ENCODE measurements at regions not wholly inside any gene's neighbourhood (a gene's known extent, or its start where the extent isn't known, plus 50 kb on each side); places are given as distances from the start of the nearest gene placed in this dataset.

- intact Hi-C loops (cut with DNase I, micrococcal nuclease) = no loop called here
- TF ChIP-seq CTCF (IDR thresholded peaks at IDR 0.05) = no peak
- no peaks in the 10 kb centered on the region for H3K9me3 ChIP-seq
- DNase-seq (no peak), ATAC-seq (no peak)
- H3K36me3 ChIP-seq (ENCODE audit: low read depth) = no peaks in the 10 kb centered on the region
- no peaks in the 10 kb centered on the region for H3K4me1 ChIP-seq (ENCODE audit: low read depth)
- no peak overlapping the region for H3K4me3 ChIP-seq
Measured at GRCh38 chr15:56868170-56868569, 50.3 kb upstream of the TCF12 start.

- no peaks in the 10 kb centered on the region for H3K4me1 ChIP-seq (ENCODE audit: low read depth)
- intact Hi-C loops (cut with DNase I, micrococcal nuclease) = no loop called here
- no peak for TF ChIP-seq CTCF (IDR thresholded peaks at IDR 0.05)
- no peak overlapping the region for H3K4me3 ChIP-seq
- no peaks in the 10 kb centered on the region for H3K36me3 ChIP-seq (ENCODE audit: low read depth)
- no peaks in the 10 kb centered on the region for H3K9me3 ChIP-seq
- ATAC-seq (no peak), DNase-seq (no peak)
Measured at GRCh38 chr15:56866803-56867202, 51.6 kb upstream of the TCF12 start.

- H3K36me3 ChIP-seq (ENCODE audit: low read depth) = no peaks in the 10 kb centered on the region
- ATAC-seq (no peak), DNase-seq (no peak)
- intact Hi-C loops (cut with DNase I, micrococcal nuclease) = no loop called here
- H3K4me3 ChIP-seq = no peak overlapping the region
- no peak for TF ChIP-seq CTCF (IDR thresholded peaks at IDR 0.05)
- H3K9me3 ChIP-seq = no peaks in the 10 kb centered on the region
- no peaks in the 10 kb centered on the region for H3K4me1 ChIP-seq (ENCODE audit: low read depth)
Measured at GRCh38 chr15:56857828-56858227, 60.6 kb upstream of the TCF12 start.

GRCh38 chr15:56856934-56857333, 61.5 kb upstream of the TCF12 start:
- no peak for ATAC-seq
- intact Hi-C loops (cut with DNase I, micrococcal nuclease) = no loop called here
- H3K4me1 ChIP-seq (ENCODE audit: low read depth) = no peaks in the 10 kb centered on the region
- H3K9me3 ChIP-seq = no peaks in the 10 kb centered on the region
- H3K4me3 ChIP-seq = no peak overlapping the region
- TF ChIP-seq CTCF (IDR thresholded peaks at IDR 0.05) = no peak
- DNase-seq = no peak
- no peaks in the 10 kb centered on the region for H3K36me3 ChIP-seq (ENCODE audit: low read depth)

- peak; percentile 95 for ATAC-seq
- TF ChIP-seq CTCF (IDR thresholded peaks at IDR 0.05) = no peak
Measured at GRCh38 chr15:56844892-56845291, 73.6 kb upstream of the TCF12 start.

GRCh38 chr15:56844471-56844870, 74.0 kb upstream of the TCF12 start:
- TF ChIP-seq CTCF (IDR thresholded peaks at IDR 0.05) = no peak
- peak; percentile 60 for ATAC-seq
- no peak for DNase-seq

More at GRCh38 chr15:56844892-56845291, 73.6 kb upstream of the TCF12 start:
- intact Hi-C loops (cut with DNase I, micrococcal nuclease) = loop anchor here in 1 of 2 donors (2.0 kb wide), 1 partner anchor 20 kb away; no protein-coding TSS in a partner anchor
- no peaks in the 10 kb centered on the region for H3K36me3 ChIP-seq (ENCODE audit: low read depth)
- H3K9me3 ChIP-seq = no peaks in the 10 kb centered on the region
- DNase-seq = no peak
- no peak overlapping the region for H3K4me3 ChIP-seq
- no peaks in the 10 kb centered on the region for H3K4me1 ChIP-seq (ENCODE audit: low read depth)

More at GRCh38 chr15:56844471-56844870, 74.0 kb upstream of the TCF12 start:
- H3K9me3 ChIP-seq = no peaks in the 10 kb centered on the region
- no peak overlapping the region for H3K4me3 ChIP-seq
- no peaks in the 10 kb centered on the region for H3K36me3 ChIP-seq (ENCODE audit: low read depth)
- H3K4me1 ChIP-seq (ENCODE audit: low read depth) = no peaks in the 10 kb centered on the region
- intact Hi-C loops (cut with DNase I, micrococcal nuclease) = loop anchor here in 1 of 2 donors (2.0 kb wide), 1 partner anchor 20 kb away; no protein-coding TSS in a partner anchor

Measured in mucosa of descending colon (tissue), 3 donors.